Upper lobe of left lung (tissue), 4 donors: ENCODE measurements at regions not wholly inside any gene's neighbourhood (a gene's known extent, or its start where the extent isn't known, plus 50 kb on each side); places are given as distances from the start of the nearest gene placed in this dataset.

Experiments
- CTCF ChIP-seq, 6 experiments: fragments of 450-650 bp in 4 of 6; fragments of 200-600 bp in 2 of 6; sonication (generic) in 2 of 6; IDR thresholded peaks; one replicate each; pipeline ENCODE4 v1.5.1; 2016 to 2019; ENCODE audit warnings: antibody characterized with exemption in 6 of 6
- POLR2AphosphoS5 ChIP-seq, 2 donors: sonication (generic); formaldehyde crosslinking; IDR thresholded peaks; one replicate each; pipeline ENCODE4 v1.5.1; 2017; ENCODE audit warnings: antibody characterized with exemption in 2 of 2

GRCh38 chr4:164509951-164510350 lies 244.0 kb upstream of the SMIM31 start:
- TF ChIP-seq CTCF (IDR thresholded peaks at IDR 0.05) (no peak), POLR2AphosphoS5 (IDR thresholded peaks at IDR 0.05) (no peak)
